Retinal pigment epithelial cell (primary cell): ENCODE measurements at regions not wholly inside any gene's neighbourhood (a gene's known extent, or its start where the extent isn't known, plus 50 kb on each side); places are given as distances from the start of the nearest gene placed in this dataset.

Experiments used
- DNase-seq: peaks from one replicate; pipeline ENCODE4 v3.0.0-alpha.2; 2010; ENCODE audit warnings: low read depth
- H3K4me3 ChIP-seq: 2 replicates; pipeline ENCODE4 v1.5.1; 2011; ENCODE audit warnings: mild to moderate bottlenecking, low read length, control low read depth, moderate library complexity
- TF ChIP-seq, protein P1 (sequence below): conservative IDR thresholded peaks from 2 replicates; pipeline ENCODE4 v1.5.1; 2011; ENCODE audit warnings: low read depth, low read length, control low read depth, inconsistent platforms

DNA sequence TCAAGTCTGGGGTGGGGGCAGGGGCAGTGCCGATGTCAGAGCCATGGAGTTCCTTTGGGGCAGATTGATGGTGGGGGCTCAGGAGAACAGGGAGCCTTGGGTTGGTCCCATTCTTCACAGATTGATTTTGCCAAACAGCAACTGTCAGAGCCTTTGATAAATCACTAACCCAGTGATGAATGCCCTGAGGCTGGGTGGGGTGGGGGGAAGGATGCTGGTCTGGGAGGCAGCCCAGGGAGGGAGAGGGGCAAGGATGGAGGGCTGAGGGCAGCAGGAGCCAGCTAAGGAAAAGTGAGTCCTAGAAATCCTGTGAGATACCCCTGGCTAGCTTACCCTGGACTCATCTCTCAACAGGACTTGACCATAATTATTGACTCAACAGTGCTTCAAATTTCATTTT, 60.1 kb upstream of the ARAP3 start:
- no peak overlapping the region for H3K4me3 ChIP-seq
- DNase-seq = no peak
- TF ChIP-seq, protein P1, sequence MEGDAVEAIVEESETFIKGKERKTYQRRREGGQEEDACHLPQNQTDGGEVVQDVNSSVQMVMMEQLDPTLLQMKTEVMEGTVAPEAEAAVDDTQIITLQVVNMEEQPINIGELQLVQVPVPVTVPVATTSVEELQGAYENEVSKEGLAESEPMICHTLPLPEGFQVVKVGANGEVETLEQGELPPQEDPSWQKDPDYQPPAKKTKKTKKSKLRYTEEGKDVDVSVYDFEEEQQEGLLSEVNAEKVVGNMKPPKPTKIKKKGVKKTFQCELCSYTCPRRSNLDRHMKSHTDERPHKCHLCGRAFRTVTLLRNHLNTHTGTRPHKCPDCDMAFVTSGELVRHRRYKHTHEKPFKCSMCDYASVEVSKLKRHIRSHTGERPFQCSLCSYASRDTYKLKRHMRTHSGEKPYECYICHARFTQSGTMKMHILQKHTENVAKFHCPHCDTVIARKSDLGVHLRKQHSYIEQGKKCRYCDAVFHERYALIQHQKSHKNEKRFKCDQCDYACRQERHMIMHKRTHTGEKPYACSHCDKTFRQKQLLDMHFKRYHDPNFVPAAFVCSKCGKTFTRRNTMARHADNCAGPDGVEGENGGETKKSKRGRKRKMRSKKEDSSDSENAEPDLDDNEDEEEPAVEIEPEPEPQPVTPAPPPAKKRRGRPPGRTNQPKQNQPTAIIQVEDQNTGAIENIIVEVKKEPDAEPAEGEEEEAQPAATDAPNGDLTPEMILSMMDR = no peak

DNA sequence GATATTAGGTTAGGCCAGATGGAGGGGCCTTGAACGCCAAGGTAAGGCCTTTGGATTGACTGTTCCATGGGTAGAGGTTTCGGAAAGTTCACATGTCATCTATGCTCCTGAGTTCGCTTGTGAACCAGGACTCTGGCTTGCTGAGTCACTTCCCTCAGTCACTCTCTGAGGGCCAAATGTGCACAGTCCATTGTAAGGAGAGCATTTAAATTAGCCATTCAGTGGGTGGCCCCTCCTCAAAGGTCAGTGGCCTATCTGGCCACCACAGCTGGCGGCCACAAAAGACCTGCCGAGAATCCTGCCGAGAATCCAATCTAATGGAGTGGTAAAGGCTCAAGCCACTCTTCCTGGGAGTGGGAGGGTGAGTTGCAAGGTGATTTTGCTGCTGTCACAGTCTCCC, 58.9 kb upstream of the ARAP3 start:
- TF ChIP-seq, protein P1 = no peak
- no peak overlapping the region for H3K4me3 ChIP-seq
- DNase-seq = no peak

DNA sequence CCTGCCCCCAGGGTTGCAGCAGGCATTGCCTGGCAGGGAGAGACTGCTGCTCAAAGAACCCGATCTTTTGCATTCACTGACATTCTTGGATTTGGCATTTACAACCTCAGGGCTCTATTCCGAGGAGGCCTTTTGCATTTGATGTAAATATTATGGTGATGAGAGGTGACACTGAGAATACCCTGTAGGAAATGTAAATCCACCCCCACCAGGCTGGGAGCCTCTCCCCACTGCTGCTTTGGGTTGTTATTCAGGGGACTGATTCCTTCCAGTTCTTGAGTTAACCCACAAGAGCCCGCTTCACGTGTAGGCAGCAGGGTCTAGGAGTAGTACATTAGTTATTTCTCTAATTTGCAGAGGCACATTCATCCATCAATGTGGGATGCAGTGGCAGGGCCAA, 55.5 kb upstream of the ARAP3 start:
- no peak for DNase-seq
- H3K4me3 ChIP-seq = no peak overlapping the region
- TF ChIP-seq, protein P1 = no peak

DNA sequence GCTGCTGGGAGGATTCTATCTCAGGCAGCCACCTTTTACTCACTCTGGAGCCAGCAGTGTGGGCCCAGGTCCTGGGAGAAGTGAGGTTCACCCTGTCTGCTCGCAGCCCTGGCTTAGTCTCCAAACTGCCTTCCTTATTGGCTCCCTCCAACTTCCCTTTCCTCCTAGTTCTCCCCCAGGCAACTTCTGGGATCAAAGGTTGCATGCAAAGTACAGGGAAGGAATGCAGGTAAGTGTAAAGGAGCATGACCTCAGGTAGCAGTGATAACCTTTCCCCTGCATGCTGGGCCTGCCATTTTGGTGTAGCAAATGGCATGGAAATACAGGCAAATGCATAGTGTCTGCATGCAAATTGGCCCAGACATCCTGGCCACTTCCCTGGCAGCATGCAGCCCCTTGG, 53.8 kb upstream of the ARAP3 start:
- no peak overlapping the region for H3K4me3 ChIP-seq
- TF ChIP-seq, protein P1 = no peak
- no peak for DNase-seq

DNA sequence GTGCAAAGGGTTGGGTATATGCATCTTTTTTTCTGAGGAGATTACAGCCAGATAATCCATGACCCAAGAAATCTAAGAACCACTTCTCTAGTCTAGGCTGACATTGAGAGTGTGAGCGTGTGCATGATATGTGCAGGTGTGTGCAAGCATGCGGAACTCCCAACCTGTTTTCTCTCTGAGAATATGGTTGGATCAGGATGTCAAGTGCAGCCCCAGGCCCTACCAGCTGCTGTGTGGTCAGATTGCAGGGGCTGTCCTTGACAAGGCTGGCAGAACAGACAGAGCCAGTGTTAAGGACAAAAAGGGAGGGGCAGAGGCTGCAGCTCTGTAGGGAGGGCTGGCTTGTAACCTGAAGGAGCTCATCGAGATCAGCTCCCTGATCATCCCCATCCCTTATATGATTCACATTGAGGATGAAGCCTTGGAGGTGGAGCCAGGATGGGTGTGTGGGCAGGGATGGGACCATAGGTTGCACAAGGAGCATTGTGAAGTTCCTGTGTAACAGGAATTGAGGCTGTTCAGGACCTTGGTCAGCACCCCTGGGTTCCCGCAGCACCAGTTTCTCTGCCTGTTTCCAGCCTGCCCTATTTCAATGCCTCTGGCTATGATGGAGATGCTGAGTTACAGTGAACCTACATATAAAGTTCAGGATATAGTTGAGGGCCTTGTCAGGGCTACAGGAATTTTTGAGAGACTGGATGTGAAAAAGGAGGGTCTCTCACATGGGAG, 52.6 kb upstream of the ARAP3 start:
- TF ChIP-seq, protein P1 = no peak
- no peak overlapping the region for H3K4me3 ChIP-seq
- DNase-seq = no peak

DNA sequence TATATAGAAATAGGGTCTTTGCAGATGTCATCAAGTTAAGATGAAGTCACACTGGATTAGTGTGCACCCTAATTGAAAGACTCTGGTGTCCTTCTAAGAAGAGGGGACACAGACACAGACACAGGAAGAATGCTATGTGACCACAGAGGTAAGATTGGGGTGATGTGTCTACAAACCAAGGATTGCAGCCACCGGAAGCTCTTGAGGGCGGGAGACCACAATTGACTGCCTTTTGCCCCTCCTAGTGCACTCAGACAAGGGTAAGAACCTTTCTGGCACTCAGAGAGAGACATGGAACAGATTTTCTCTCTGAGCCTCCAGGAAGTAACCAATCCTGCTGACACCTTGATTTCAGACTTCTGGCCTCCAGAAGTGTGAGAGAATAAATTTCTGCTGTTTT, 51.2 kb upstream of the ARAP3 start:
- H3K4me3 ChIP-seq = no peak overlapping the region
- DNase-seq = no peak

DNA sequence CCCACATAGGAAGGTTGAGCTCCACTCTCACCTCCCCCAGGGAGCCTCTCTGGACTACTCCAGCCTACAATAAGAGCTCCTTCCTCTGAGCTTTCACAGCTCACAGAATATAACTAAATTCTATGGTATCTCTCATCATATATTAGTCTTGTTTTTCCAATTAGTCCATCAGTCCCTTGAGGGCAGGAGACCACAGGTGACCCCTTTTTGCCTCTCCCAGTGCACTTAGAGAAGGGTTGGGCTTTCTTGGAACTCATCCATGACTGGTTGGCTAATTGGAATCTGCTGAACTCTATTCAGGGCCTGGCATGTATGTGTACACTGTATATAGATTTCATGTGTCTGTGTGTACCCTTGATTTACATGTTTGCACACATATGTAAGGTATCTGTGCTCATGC, 50.4 kb upstream of the ARAP3 start:
- no peak for DNase-seq
- no peak overlapping the region for H3K4me3 ChIP-seq
- TF ChIP-seq, protein P1 = no peak

More for the DNA sequence above, 51.2 kb upstream of the ARAP3 start:
- TF ChIP-seq, protein P1 = no peak
